H9 (cell line): ENCODE measurements at regions not wholly inside any gene's neighbourhood (a gene's known extent, or its start where the extent isn't known, plus 50 kb on each side); places are given as distances from the start of the nearest gene placed in this dataset.
A peak's percentile ranks its signal among the peaks of the same experiment; 100 is the strongest.

Source experiments
- DNase-seq: peaks from one replicate; pipeline ENCODE4 v3.0.0-alpha.2; 2017
- H2AFZ ChIP-seq: one replicate; pipeline ENCODE4 v1.6.1; 2013; ENCODE audit warnings: mild to moderate bottlenecking, low read length, control low read depth, moderate library complexity
- H2AK5ac ChIP-seq: 2 replicates; pipeline ENCODE4 v1.6.1; 2013; ENCODE audit warnings: low read length, control low read depth, mixed read lengths; ENCODE audit not compliant: insufficient read length
- H2BK120ac ChIP-seq: one replicate; pipeline ENCODE4 v1.6.1; 2013; ENCODE audit warnings: low read depth, mild to moderate bottlenecking, low read length, control low read depth, inconsistent platforms; ENCODE audit not compliant: poor library complexity, severe bottlenecking
- H2BK12ac ChIP-seq: 2 replicates; pipeline ENCODE4 v1.6.1; 2013; ENCODE audit warnings: low read length, control low read depth, mixed read lengths, low read depth; ENCODE audit not compliant: insufficient read length
- H2BK15ac ChIP-seq: 2 replicates; pipeline ENCODE4 v1.6.1; 2013; ENCODE audit warnings: low read depth, low read length, control low read depth
- H2BK20ac ChIP-seq: one replicate; pipeline ENCODE4 v1.6.1; 2013; ENCODE audit warnings: low read depth, mild to moderate bottlenecking, low read length, control low read depth, inconsistent platforms; ENCODE audit not compliant: poor library complexity, severe bottlenecking
- H2BK5ac ChIP-seq: 2 replicates; pipeline ENCODE4 v1.6.1; 2013; ENCODE audit warnings: low read length, control low read depth, mixed read lengths; ENCODE audit not compliant: insufficient read length
- H3K14ac ChIP-seq: 2 replicates; pipeline ENCODE4 v1.6.1; 2013; ENCODE audit warnings: low read length, control low read depth; ENCODE audit not compliant: insufficient read depth
- H3K18ac ChIP-seq: 2 replicates; pipeline ENCODE4 v1.6.1; 2013; ENCODE audit warnings: low read depth, mild to moderate bottlenecking, mixed read lengths, low read length, control low read depth; ENCODE audit not compliant: insufficient read length
- H3K23ac ChIP-seq: 2 replicates; pipeline ENCODE4 v1.6.1; 2013; ENCODE audit warnings: low read length, control low read depth, mixed read lengths, low read depth; ENCODE audit not compliant: insufficient read length
- H3K23me2 ChIP-seq: 2 replicates; pipeline ENCODE4 v1.6.1; 2013; ENCODE audit warnings: low read depth, mild to moderate bottlenecking, mixed read lengths, low read length, control low read depth; ENCODE audit not compliant: insufficient read length, poor library complexity, severe bottlenecking
- H3K27ac ChIP-seq: 2 replicates; pipeline ENCODE4 v1.5.1; 2013; ENCODE audit warnings: low read length, control low read depth, mixed read lengths, low read depth; ENCODE audit not compliant: insufficient read length
- H3K27me3 ChIP-seq: 2 replicates; pipeline ENCODE4 v1.6.1; 2013; ENCODE audit warnings: low read length, control low read depth, inconsistent platforms; ENCODE audit not compliant: insufficient read depth
- H3K4ac ChIP-seq: 2 replicates; pipeline ENCODE4 v1.6.1; 2013; ENCODE audit warnings: low read depth, mild to moderate bottlenecking, control low read depth, inconsistent platforms, low read length, moderate library complexity
- H3K4me1 ChIP-seq: 2 replicates; pipeline ENCODE4 v1.6.1; 2013; ENCODE audit warnings: low read length, control low read depth, inconsistent platforms; ENCODE audit not compliant: insufficient read depth
- H3K4me2 ChIP-seq: 2 replicates; pipeline ENCODE4 v1.6.1; 2013; ENCODE audit warnings: low read length, control low read depth, mixed read lengths; ENCODE audit not compliant: insufficient read length, insufficient read depth
- H3K56ac ChIP-seq: 2 replicates; pipeline ENCODE4 v1.6.1; 2013; ENCODE audit warnings: low read depth, mild to moderate bottlenecking, mixed read lengths, low read length, control low read depth; ENCODE audit not compliant: insufficient read length
- H3K79me1 ChIP-seq: 2 replicates; pipeline ENCODE4 v1.6.1; 2013; ENCODE audit warnings: low read depth, mild to moderate bottlenecking, moderate library complexity, low read length, control low read depth, inconsistent platforms; ENCODE audit not compliant: insufficient read depth, poor library complexity, severe bottlenecking
- H3K79me2 ChIP-seq: 2 replicates; pipeline ENCODE4 v1.6.1; 2013; ENCODE audit warnings: low read length, control low read depth, inconsistent platforms; ENCODE audit not compliant: insufficient read depth
- H3K9ac ChIP-seq: 2 replicates; pipeline ENCODE4 v1.6.1; 2013; ENCODE audit warnings: low read length, control low read depth, mixed read lengths; ENCODE audit not compliant: insufficient read length; ENCODE audit errors: extremely low read depth
- H3K9me3 ChIP-seq: one replicate; pipeline ENCODE4 v1.6.1; 2013; ENCODE audit warnings: low read depth, low read length, inconsistent platforms; ENCODE audit not compliant: control insufficient read depth
- H3T11ph ChIP-seq: one replicate; pipeline ENCODE4 v1.6.1; 2013; ENCODE audit warnings: mild to moderate bottlenecking, low read length, control low read depth, inconsistent platforms
- H4K20me1 ChIP-seq: one replicate; pipeline ENCODE4 v1.6.1; 2013; ENCODE audit not compliant: control insufficient read depth, insufficient read length, insufficient read depth
- H4K5ac ChIP-seq: 2 replicates; pipeline ENCODE4 v1.6.1; 2013; ENCODE audit warnings: low read depth, mild to moderate bottlenecking, mixed read lengths, low read length, control low read depth; ENCODE audit not compliant: insufficient read length
- H4K8ac ChIP-seq: replicated peaks from 2 replicates; pipeline ENCODE4 v1.6.1; 2013; ENCODE audit warnings: low read length, control low read depth, mixed read lengths, low read depth; ENCODE audit not compliant: insufficient read length
- H4K91ac ChIP-seq: 2 replicates; pipeline ENCODE4 v1.6.1; 2013; ENCODE audit warnings: low read depth, mild to moderate bottlenecking, moderate library complexity, mixed read lengths, low read length, control low read depth; ENCODE audit not compliant: insufficient read length
- H3K27ac Mint-ChIP-seq, 3 experiments: 2 replicates in 2 of 3; 3 replicates in 1 of 3; pipeline ENCODE4 v1.8.0; 2020 to 2021; ENCODE audit warnings: mixed read lengths in 3 of 3, mild to moderate bottlenecking in 1 of 3, moderate library complexity in 1 of 3
- H3K27me3 Mint-ChIP-seq: 2 replicates; pipeline ENCODE4 v1.8.0; 2021; ENCODE audit warnings: low read depth, mild to moderate bottlenecking, moderate library complexity, mixed read lengths
- H3K36me3 Mint-ChIP-seq, 3 experiments: 2 replicates in 2 of 3; 3 replicates in 1 of 3; pipeline ENCODE4 v1.8.0; 2020 to 2021; ENCODE audit warnings: low read depth in 3 of 3, mixed read lengths in 3 of 3; ENCODE audit not compliant: insufficient read depth in 1 of 3
- H3K4me1 Mint-ChIP-seq, 2 experiments: 2 replicates each; pipeline ENCODE4 v1.8.0; 2020; ENCODE audit warnings: mixed read lengths in 2 of 2
- H3K4me3 Mint-ChIP-seq, 2 experiments: 2 replicates in 1 of 2; 3 replicates in 1 of 2; pipeline ENCODE4 v1.8.0; 2020 to 2021; ENCODE audit warnings: mild to moderate bottlenecking in 2 of 2, mixed read lengths in 2 of 2, moderate library complexity in 1 of 2
- H3K9me3 Mint-ChIP-seq, 2 experiments: 2 replicates in 1 of 2; 3 replicates in 1 of 2; pipeline ENCODE4 v1.8.0; 2020; ENCODE audit warnings: mild to moderate bottlenecking in 2 of 2, mixed read lengths in 2 of 2, moderate library complexity in 1 of 2
- CTCF ChIP-seq: fragments of 200-600 bp; sonication (generic); conservative IDR thresholded peaks from 3 replicates; pipeline ENCODE4 v1.8.0; 2021; ENCODE audit warnings: antibody characterized with exemption, mild to moderate bottlenecking
- WGBS: extraction: QIAGEN DNeasy Blood & Tissue Kit; methylation state at CpG from one replicate; pipeline ENCODE4 v1.1.7; 2013; ENCODE audit warnings: missing lambda C conversion rate, low lambda C conversion rate, mixed read lengths; ENCODE audit not compliant: insufficient read length; ENCODE audit errors: extremely low coverage; 5-methylcytosine and 5-hydroxymethylcytosine counted together

GRCh38 chr16:17657045-17657444, 186.3 kb upstream of the XYLT1 start:
- no peak overlapping the region for H2BK5ac ChIP-seq
- H3K56ac ChIP-seq: no peak overlapping the region
- H4K5ac ChIP-seq: no peak overlapping the region
- H3K18ac ChIP-seq: no peak overlapping the region
- no peak overlapping the region for H3T11ph ChIP-seq
- H2AFZ ChIP-seq: no peak overlapping the region
- no peak for TF ChIP-seq CTCF
- peaks cover 2% of the 10 kb centered on the region for H3K27me3 Mint-ChIP-seq
- H3K79me2 ChIP-seq: no peaks in the 10 kb centered on the region
- H3K23ac ChIP-seq: no peak overlapping the region
- peaks cover 6% of the 10 kb centered on the region; the same call in 1 of the 2 replicates for H3K4me1 ChIP-seq
- H3K4me3 Mint-ChIP-seq: no peak overlapping the region
- H3K79me1 ChIP-seq: no peaks in the 10 kb centered on the region
- H2BK120ac ChIP-seq: no peak overlapping the region
- no peak overlapping the region for H2BK15ac ChIP-seq
- H3K4me1 Mint-ChIP-seq: peaks cover 37 to 42% of the 10 kb centered on the region in 2 experiments
- H3K9ac ChIP-seq: no peak overlapping the region
- no peaks in the 10 kb centered on the region for H3K36me3 Mint-ChIP-seq
- no peak overlapping the region for H4K91ac ChIP-seq
- H3K9me3 Mint-ChIP-seq: no peaks in the 10 kb centered on the region
- no peak overlapping the region for H2BK20ac ChIP-seq
- peak; percentile 34 for DNase-seq
- no peak overlapping the region for H3K27ac ChIP-seq
- H3K27ac Mint-ChIP-seq: no peak overlapping the region
- H2AK5ac ChIP-seq: no peak overlapping the region
- H3K27me3 ChIP-seq: no peaks in the 10 kb centered on the region
- WGBS: no CpG with 5 or more reads among the region's 7 CpGs
- H2BK12ac ChIP-seq: no peak overlapping the region
- no peak overlapping the region for H3K14ac ChIP-seq
- H3K9me3 ChIP-seq: no peaks in the 10 kb centered on the region
- no peak overlapping the region for H3K4me2 ChIP-seq
- no peaks in the 10 kb centered on the region for H3K23me2 ChIP-seq
- no peaks in the 10 kb centered on the region for H4K20me1 ChIP-seq
- H3K4ac ChIP-seq: no peak overlapping the region
- H4K8ac ChIP-seq: no peak overlapping the region
